H9 (cell line): ENCODE measurements at regions not wholly inside any gene's neighbourhood (a gene's known extent, or its start where the extent isn't known, plus 50 kb on each side); places are given as distances from the start of the nearest gene placed in this dataset.

Source experiments
- DNase-seq: peaks from one replicate; pipeline ENCODE4 v3.0.0-alpha.2; 2017
- H2AFZ ChIP-seq: one replicate; pipeline ENCODE4 v1.6.1; 2013; ENCODE audit warnings: mild to moderate bottlenecking, low read length, control low read depth, moderate library complexity
- H2AK5ac ChIP-seq: 2 replicates; pipeline ENCODE4 v1.6.1; 2013; ENCODE audit warnings: low read length, control low read depth, mixed read lengths; ENCODE audit not compliant: insufficient read length
- H2BK120ac ChIP-seq: one replicate; pipeline ENCODE4 v1.6.1; 2013; ENCODE audit warnings: low read depth, mild to moderate bottlenecking, low read length, control low read depth, inconsistent platforms; ENCODE audit not compliant: poor library complexity, severe bottlenecking
- H2BK12ac ChIP-seq: 2 replicates; pipeline ENCODE4 v1.6.1; 2013; ENCODE audit warnings: low read length, control low read depth, mixed read lengths, low read depth; ENCODE audit not compliant: insufficient read length
- H2BK15ac ChIP-seq: 2 replicates; pipeline ENCODE4 v1.6.1; 2013; ENCODE audit warnings: low read depth, low read length, control low read depth
- H2BK20ac ChIP-seq: one replicate; pipeline ENCODE4 v1.6.1; 2013; ENCODE audit warnings: low read depth, mild to moderate bottlenecking, low read length, control low read depth, inconsistent platforms; ENCODE audit not compliant: poor library complexity, severe bottlenecking
- H2BK5ac ChIP-seq: 2 replicates; pipeline ENCODE4 v1.6.1; 2013; ENCODE audit warnings: low read length, control low read depth, mixed read lengths; ENCODE audit not compliant: insufficient read length
- H3K14ac ChIP-seq: 2 replicates; pipeline ENCODE4 v1.6.1; 2013; ENCODE audit warnings: low read length, control low read depth; ENCODE audit not compliant: insufficient read depth
- H3K18ac ChIP-seq: 2 replicates; pipeline ENCODE4 v1.6.1; 2013; ENCODE audit warnings: low read depth, mild to moderate bottlenecking, mixed read lengths, low read length, control low read depth; ENCODE audit not compliant: insufficient read length
- H3K23ac ChIP-seq: 2 replicates; pipeline ENCODE4 v1.6.1; 2013; ENCODE audit warnings: low read length, control low read depth, mixed read lengths, low read depth; ENCODE audit not compliant: insufficient read length
- H3K23me2 ChIP-seq: 2 replicates; pipeline ENCODE4 v1.6.1; 2013; ENCODE audit warnings: low read depth, mild to moderate bottlenecking, mixed read lengths, low read length, control low read depth; ENCODE audit not compliant: insufficient read length, poor library complexity, severe bottlenecking
- H3K27ac ChIP-seq: 2 replicates; pipeline ENCODE4 v1.5.1; 2013; ENCODE audit warnings: low read length, control low read depth, mixed read lengths, low read depth; ENCODE audit not compliant: insufficient read length
- H3K27me3 ChIP-seq: 2 replicates; pipeline ENCODE4 v1.6.1; 2013; ENCODE audit warnings: low read length, control low read depth, inconsistent platforms; ENCODE audit not compliant: insufficient read depth
- H3K4ac ChIP-seq: 2 replicates; pipeline ENCODE4 v1.6.1; 2013; ENCODE audit warnings: low read depth, mild to moderate bottlenecking, control low read depth, inconsistent platforms, low read length, moderate library complexity
- H3K4me1 ChIP-seq: 2 replicates; pipeline ENCODE4 v1.6.1; 2013; ENCODE audit warnings: low read length, control low read depth, inconsistent platforms; ENCODE audit not compliant: insufficient read depth
- H3K4me2 ChIP-seq: 2 replicates; pipeline ENCODE4 v1.6.1; 2013; ENCODE audit warnings: low read length, control low read depth, mixed read lengths; ENCODE audit not compliant: insufficient read length, insufficient read depth
- H3K56ac ChIP-seq: 2 replicates; pipeline ENCODE4 v1.6.1; 2013; ENCODE audit warnings: low read depth, mild to moderate bottlenecking, mixed read lengths, low read length, control low read depth; ENCODE audit not compliant: insufficient read length
- H3K79me1 ChIP-seq: 2 replicates; pipeline ENCODE4 v1.6.1; 2013; ENCODE audit warnings: low read depth, mild to moderate bottlenecking, moderate library complexity, low read length, control low read depth, inconsistent platforms; ENCODE audit not compliant: insufficient read depth, poor library complexity, severe bottlenecking
- H3K79me2 ChIP-seq: 2 replicates; pipeline ENCODE4 v1.6.1; 2013; ENCODE audit warnings: low read length, control low read depth, inconsistent platforms; ENCODE audit not compliant: insufficient read depth
- H3K9ac ChIP-seq: 2 replicates; pipeline ENCODE4 v1.6.1; 2013; ENCODE audit warnings: low read length, control low read depth, mixed read lengths; ENCODE audit not compliant: insufficient read length; ENCODE audit errors: extremely low read depth
- H3K9me3 ChIP-seq: one replicate; pipeline ENCODE4 v1.6.1; 2013; ENCODE audit warnings: low read depth, low read length, inconsistent platforms; ENCODE audit not compliant: control insufficient read depth
- H3T11ph ChIP-seq: one replicate; pipeline ENCODE4 v1.6.1; 2013; ENCODE audit warnings: mild to moderate bottlenecking, low read length, control low read depth, inconsistent platforms
- H4K20me1 ChIP-seq: one replicate; pipeline ENCODE4 v1.6.1; 2013; ENCODE audit not compliant: control insufficient read depth, insufficient read length, insufficient read depth
- H4K5ac ChIP-seq: 2 replicates; pipeline ENCODE4 v1.6.1; 2013; ENCODE audit warnings: low read depth, mild to moderate bottlenecking, mixed read lengths, low read length, control low read depth; ENCODE audit not compliant: insufficient read length
- H4K8ac ChIP-seq: replicated peaks from 2 replicates; pipeline ENCODE4 v1.6.1; 2013; ENCODE audit warnings: low read length, control low read depth, mixed read lengths, low read depth; ENCODE audit not compliant: insufficient read length
- H4K91ac ChIP-seq: 2 replicates; pipeline ENCODE4 v1.6.1; 2013; ENCODE audit warnings: low read depth, mild to moderate bottlenecking, moderate library complexity, mixed read lengths, low read length, control low read depth; ENCODE audit not compliant: insufficient read length
- H3K27ac Mint-ChIP-seq, 3 experiments: 2 replicates in 2 of 3; 3 replicates in 1 of 3; pipeline ENCODE4 v1.8.0; 2020 to 2021; ENCODE audit warnings: mixed read lengths in 3 of 3, mild to moderate bottlenecking in 1 of 3, moderate library complexity in 1 of 3
- H3K27me3 Mint-ChIP-seq: 2 replicates; pipeline ENCODE4 v1.8.0; 2021; ENCODE audit warnings: low read depth, mild to moderate bottlenecking, moderate library complexity, mixed read lengths
- H3K36me3 Mint-ChIP-seq, 3 experiments: 2 replicates in 2 of 3; 3 replicates in 1 of 3; pipeline ENCODE4 v1.8.0; 2020 to 2021; ENCODE audit warnings: low read depth in 3 of 3, mixed read lengths in 3 of 3; ENCODE audit not compliant: insufficient read depth in 1 of 3
- H3K4me1 Mint-ChIP-seq, 2 experiments: 2 replicates each; pipeline ENCODE4 v1.8.0; 2020; ENCODE audit warnings: mixed read lengths in 2 of 2
- H3K4me3 Mint-ChIP-seq, 2 experiments: 2 replicates in 1 of 2; 3 replicates in 1 of 2; pipeline ENCODE4 v1.8.0; 2020 to 2021; ENCODE audit warnings: mild to moderate bottlenecking in 2 of 2, mixed read lengths in 2 of 2, moderate library complexity in 1 of 2
- H3K9me3 Mint-ChIP-seq, 2 experiments: 2 replicates in 1 of 2; 3 replicates in 1 of 2; pipeline ENCODE4 v1.8.0; 2020; ENCODE audit warnings: mild to moderate bottlenecking in 2 of 2, mixed read lengths in 2 of 2, moderate library complexity in 1 of 2
- CTCF ChIP-seq: fragments of 200-600 bp; sonication (generic); conservative IDR thresholded peaks from 3 replicates; pipeline ENCODE4 v1.8.0; 2021; ENCODE audit warnings: antibody characterized with exemption, mild to moderate bottlenecking
- WGBS: extraction: QIAGEN DNeasy Blood & Tissue Kit; methylation state at CpG from one replicate; pipeline ENCODE4 v1.1.7; 2013; ENCODE audit warnings: missing lambda C conversion rate, low lambda C conversion rate, mixed read lengths; ENCODE audit not compliant: insufficient read length; ENCODE audit errors: extremely low coverage; 5-methylcytosine and 5-hydroxymethylcytosine counted together

- Histone ChIP-seq H3K56ac (no peak overlapping the region), H2BK15ac (no peak overlapping the region), H3T11ph (no peak overlapping the region), H3K27me3 (no peaks in the 10 kb centered on the region), H3K18ac (no peak overlapping the region), H3K9me3 (no peaks in the 10 kb centered on the region), H2BK120ac (no peak overlapping the region), H4K8ac (no peak overlapping the region), H3K9ac (no peak overlapping the region), H3K79me1 (no peaks in the 10 kb centered on the region), H3K4ac (no peak overlapping the region), H2AK5ac (no peak overlapping the region), H2AFZ (no peak overlapping the region), H3K23ac (no peak overlapping the region), H3K14ac (no peak overlapping the region), H4K91ac (no peak overlapping the region), H3K23me2 (no peaks in the 10 kb centered on the region), H3K27ac (no peak overlapping the region), H4K20me1 (peaks cover 2% of the 10 kb centered on the region), H4K5ac (no peak overlapping the region), H3K4me1 (no peaks in the 10 kb centered on the region), H2BK20ac (no peak overlapping the region), H2BK5ac (no peak overlapping the region), H2BK12ac (no peak overlapping the region), H3K4me2 (no peak overlapping the region), H3K79me2 (no peaks in the 10 kb centered on the region)
- Mint-ChIP-seq H3K4me3 (no peak overlapping the region), H3K27me3 (no peaks in the 10 kb centered on the region), H3K36me3 (peaks cover 0 to 2% (median 0%) of the 10 kb centered on the region in 3 experiments; a peak in 1 of 7 replicates), H3K9me3 (peaks cover 4 to 8% of the 10 kb centered on the region in 2 experiments; a peak in 4 of 5 replicates), H3K4me1 (no peaks in the 10 kb centered on the region; a peak in 1 of 4 replicates), H3K27ac (no peak overlapping the region; a peak in 1 of 7 replicates)
- WGBS: no CpG with 5 or more reads among the region's 5 CpGs
- DNase-seq: no peak
- TF ChIP-seq CTCF: no peak
These were observed 871.3 kb downstream of the LRRIQ3 start for GRCh38 chr1:73326663-73327062.
